GM23248 (cell line): ENCODE measurements at regions not wholly inside any gene's neighbourhood (a gene's known extent, or its start where the extent isn't known, plus 50 kb on each side); places are given as distances from the start of the nearest gene placed in this dataset.

Experiments
- EZH2 ChIP-seq: fragments of 200-600 bp; sonication (generic); IDR thresholded peaks from 2 replicates; pipeline ENCODE4 v1.6.1; 2018; ENCODE audit warnings: antibody characterized with exemption, mild to moderate bottlenecking; ENCODE audit not compliant: insufficient read depth, poor library complexity, severe bottlenecking
- EZH2phosphoT487 ChIP-seq: fragments of 200-600 bp; sonication (generic); IDR thresholded peaks from 2 replicates; pipeline ENCODE4 v1.6.1; 2018; ENCODE audit warnings: antibody characterized with exemption, moderate library complexity, mild to moderate bottlenecking, low read depth; ENCODE audit not compliant: insufficient read depth

- no peak for TF ChIP-seq EZH2
- TF ChIP-seq EZH2phosphoT487, result no peak
These were observed 204.5 kb downstream of the DTHD1 start for GRCh38 chr4:36485885-36486284.
